GM12878 (cell line): ENCODE measurements at regions not wholly inside any gene's neighbourhood (a gene's known extent, or its start where the extent isn't known, plus 50 kb on each side); places are given as distances from the start of the nearest gene placed in this dataset.

Source experiments
- ATAC-seq: fragments of 200-7000 bp; cut with Tn5 transposase; 3 replicates; pipeline ENCODE4 v1.9.1; 2020; ENCODE audit warnings: mild to moderate bottlenecking, moderate library complexity
- BruUV-seq: library from RNA; stranded (reverse); fragments of 400-500 nt; replicated peaks from 2 replicates; lab custom pipeline; 2021; lab: Mats Ljungman, UMichigan
- CTCF ChIA-PET: fragments of 300-600 bp; sonication (Branson Sonifier 250); formaldehyde crosslinking; extraction: SDS; loops from one replicate; lab custom pipeline; 2021; ENCODE audit warnings: inconsistent platforms; lab: Yijun Ruan, JAX
- POLR2A ChIA-PET: fragments of 350-600 bp; formaldehyde crosslinking; extraction: SDS; loops from one replicate; lab custom pipeline; 2021; ENCODE audit warnings: inconsistent platforms; lab: Charles Lee
- RAD21 ChIA-PET: fragments of 300-600 bp; sonication (Branson Sonifier 250); formaldehyde crosslinking; loops from one replicate; lab custom pipeline; 2023; ENCODE audit warnings: antibody characterized with exemption; ENCODE audit not compliant: unreplicated experiment; lab: Charles Lee
- SMC1A ChIA-PET: fragments of 300-600 bp; sonication (Branson Sonifier 250); formaldehyde crosslinking; loops from one replicate; lab custom pipeline; 2023; ENCODE audit not compliant: unreplicated experiment, uncharacterized antibody; lab: Charles Lee
- DNase-seq: peaks from one replicate; pipeline ENCODE4 v3.0.0-alpha.2; 2011; ENCODE audit warnings: low read depth, low spot score
- FAIRE-seq: peaks from 3 replicates; lab custom pipeline; 2011; peaks lifted over from hg19 to GRCh38; lab: Jason Lieb, UNC
- H2AFZ ChIP-seq: 2 replicates; pipeline ENCODE4 v1.6.0; 2011; ENCODE audit warnings: low read depth, low read length, control low read depth; ENCODE audit not compliant: control insufficient read depth
- H3K27ac ChIP-seq: 2 replicates; pipeline ENCODE4 v1.5.1; 2011; ENCODE audit warnings: control low read depth; ENCODE audit not compliant: control insufficient read depth, insufficient read depth
- H3K27me3 ChIP-seq, 2 experiments: replicated peaks in 1 of 2; 2 replicates each; pipeline versions ENCODE4 v1.6.0 to v1.6.1; 2011; ENCODE audit warnings: low read length in 1 of 2; ENCODE audit not compliant: control insufficient read depth in 2 of 2, insufficient read depth in 2 of 2
- H3K36me3 ChIP-seq, 2 experiments: 2 replicates each; pipeline ENCODE4 v1.5.1; 2011; ENCODE audit warnings: low read length in 1 of 2; ENCODE audit not compliant: control insufficient read depth in 2 of 2, insufficient read depth in 2 of 2
- H3K4me1 ChIP-seq: 2 replicates; pipeline ENCODE4 v1.6.1; 2011; ENCODE audit warnings: mild to moderate bottlenecking, low read length, moderate library complexity, mixed read lengths; ENCODE audit not compliant: control insufficient read depth, insufficient read depth
- H3K4me2 ChIP-seq: 2 replicates; pipeline ENCODE4 v1.6.0; 2011; ENCODE audit warnings: control low read depth; ENCODE audit not compliant: control insufficient read depth, insufficient read depth
- H3K4me3 ChIP-seq: fragments of 200-600 bp; sonication (generic); 2 replicates; pipeline ENCODE4 v1.5.1; 2016
- H3K79me2 ChIP-seq: 2 replicates; pipeline ENCODE4 v1.6.0; 2011; ENCODE audit warnings: low read length; ENCODE audit not compliant: control insufficient read depth, insufficient read depth
- H3K9ac ChIP-seq: 2 replicates; pipeline ENCODE4 v1.8.0; 2011; ENCODE audit warnings: low read length, control low read depth, mixed read lengths; ENCODE audit not compliant: control insufficient read depth, insufficient read depth
- H3K9me3 ChIP-seq: replicated peaks from 3 replicates; pipeline ENCODE4 v1.5.1; 2011; ENCODE audit warnings: mild to moderate bottlenecking, low read length; ENCODE audit not compliant: control insufficient read depth, insufficient read depth
- H4K20me1 ChIP-seq: 2 replicates; pipeline ENCODE4 v1.6.0; 2011; ENCODE audit not compliant: control insufficient read depth, insufficient read depth
- IRF5 ChIP-seq: fragments of 450-650 bp; IDR thresholded peaks from 2 replicates; pipeline ENCODE4 v1.6.1; 2017; ENCODE audit warnings: borderline replicate concordance
- NFXL1 ChIP-seq: fragments of 450-650 bp; IDR thresholded peaks from 2 replicates; pipeline ENCODE4 v1.6.1; 2017; ENCODE audit warnings: antibody characterized with exemption, mild to moderate bottlenecking, borderline replicate concordance
- RCOR1 ChIP-seq: conservative IDR thresholded peaks from 2 replicates; pipeline ENCODE4 v1.6.1; 2012; ENCODE audit warnings: low read depth, low read length, improper control_type of control experiment
- RUNX3 ChIP-seq: IDR thresholded peaks from 2 replicates; pipeline ENCODE4 v1.6.1; 2012; ENCODE audit warnings: low read length, inconsistent platforms
- TBL1XR1 ChIP-seq: IDR thresholded peaks from 2 replicates; pipeline ENCODE4 v1.6.1; 2012; ENCODE audit warnings: low read depth, low read length, improper control_type of control experiment
- ZNF24 ChIP-seq: fragments of 450-650 bp; IDR thresholded peaks from 2 replicates; pipeline ENCODE4 v1.6.1; 2017; ENCODE audit warnings: antibody characterized with exemption, mild to moderate bottlenecking
- ZNF687 ChIP-seq: fragments of 450-650 bp; IDR thresholded peaks from 2 replicates; pipeline ENCODE4 v1.6.1; 2017; ENCODE audit warnings: mild to moderate bottlenecking, moderate library complexity
- ZZZ3 ChIP-seq: IDR thresholded peaks from 2 replicates; pipeline ENCODE4 v1.6.1; 2011; ENCODE audit warnings: low read depth; ENCODE audit not compliant: control insufficient read depth, insufficient read length
- WGBS: methylation state at CpG from one replicate; pipeline ENCODE4 v1.1.6; 2016; ENCODE audit warnings: low lambda C conversion rate; ENCODE audit not compliant: insufficient replicate concordance, insufficient coverage; ENCODE audit errors: missing lambda C conversion rate; 5-methylcytosine and 5-hydroxymethylcytosine counted together
- in situ Hi-C: fragments of 300-500 bp; cut with MboI; formaldehyde crosslinking; loops from 9 replicates; pipeline ENCODE4 v1.14.3; 2018; ENCODE audit warnings: mixed read lengths
- intact Hi-C: fragments of 100-400 bp; cut with micrococcal nuclease; formaldehyde crosslinking; loops from one replicate; pipeline ENCODE4 v1.14.2; 2022; ENCODE audit not compliant: unreplicated experiment

DNA sequence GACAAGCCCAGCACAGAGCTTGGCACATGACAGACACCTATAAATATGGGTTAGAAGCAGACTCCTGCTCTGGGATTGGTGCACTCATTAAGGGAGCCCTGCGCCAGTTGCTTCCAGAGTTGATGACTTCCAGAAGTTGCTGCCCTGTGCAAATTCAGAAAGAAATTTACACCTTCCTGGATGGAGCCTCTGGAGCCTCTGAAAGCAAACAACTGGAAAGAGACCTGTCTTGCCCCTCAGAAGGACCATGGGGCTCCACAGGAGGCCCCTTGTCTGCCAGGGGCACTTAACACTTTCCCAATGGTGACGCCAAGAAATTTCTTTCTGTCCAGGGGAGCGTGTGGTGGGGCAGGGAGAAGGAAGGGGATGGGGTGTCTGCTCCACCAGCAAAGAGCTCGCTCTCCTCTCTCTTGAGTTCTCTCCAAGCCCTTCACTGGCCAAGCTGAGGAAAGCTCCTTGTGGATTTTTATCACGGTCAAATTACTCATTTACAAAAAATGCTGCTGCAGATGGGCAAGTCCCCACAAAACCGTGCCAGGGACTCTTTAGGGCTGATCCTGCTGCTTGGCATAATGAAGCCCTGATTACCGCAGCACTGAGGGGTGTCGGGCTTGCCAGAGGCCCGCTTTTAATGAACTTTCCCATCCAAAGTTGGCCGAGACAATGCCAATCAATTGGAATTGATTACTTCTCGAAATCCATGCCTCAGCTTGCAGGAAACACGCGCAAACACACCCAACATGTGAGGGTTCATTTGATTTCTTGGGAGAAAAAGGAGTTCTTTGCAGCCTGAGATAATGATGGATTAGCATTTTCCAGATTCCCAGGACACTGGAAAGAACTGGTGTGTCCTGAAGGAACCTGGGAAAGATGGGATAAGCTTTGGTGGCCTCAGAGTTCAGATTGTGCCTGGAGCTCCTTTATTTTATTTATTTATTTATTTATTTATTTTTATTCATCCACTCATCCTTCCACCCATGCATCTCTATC lies 583.6 kb upstream of the CDH5 start:
- Histone ChIP-seq H3K4me3 (no peak overlapping the region), H2AFZ (no peak overlapping the region), H4K20me1 (no peaks in the 10 kb centered on the region), H3K4me1 (no peaks in the 10 kb centered on the region), H3K9ac (no peak overlapping the region), H3K27me3 (no peaks in the 10 kb centered on the region), H3K9me3 (no peaks in the 10 kb centered on the region), H3K36me3 (no peaks in the 10 kb centered on the region), H3K27ac (no peak overlapping the region), H3K4me2 (no peak overlapping the region), H3K79me2 (no peaks in the 10 kb centered on the region)
- BruUV-seq, result no TSS peak
- DNase-seq, result no peak
- no peak for ATAC-seq
- in situ Hi-C loops (no loop called here), intact Hi-C loops (no loop called here)
- no peak for FAIRE-seq
- ChIA-PET RAD21 (no interaction called here), SMC1A (interaction anchor here (0.6 kb wide), 1 partner anchor 140 kb away, joined by 3 read pairs; no protein-coding TSS in a partner anchor), CTCF (interaction anchor here (0.6 kb wide), 1 partner anchor 235 kb away, joined by 3 read pairs; no protein-coding TSS in a partner anchor), POLR2A (no interaction called here)
- 19% methylated on average over 12 of the region's 13 CpGs for WGBS
- no peak for TF ChIP-seq TBL1XR1
- TF ChIP-seq NFXL1, result no peak
- no peak for TF ChIP-seq ZZZ3
- no peak for TF ChIP-seq ZNF24
- no peak for TF ChIP-seq IRF5
- no peak for TF ChIP-seq RUNX3
- no peak for TF ChIP-seq ZNF687
- no peak for TF ChIP-seq RCOR1
